ENCODE measurements at regions not wholly inside any gene's neighbourhood (a gene's known extent, or its start where the extent isn't known, plus 50 kb on each side); places are given as distances from the start of the nearest gene placed in this dataset.
A peak's percentile ranks its signal among the peaks of the same experiment; 100 is the strongest.

- Mint-ChIP-seq H3K9me3 (no peaks in the 10 kb centered on the region), H3K4me3 (no peak overlapping the region), H3K27me3 (peaks cover 20% of the 10 kb centered on the region), H3K4me1 (ENCODE audit: low read depth) (peaks cover 18% of the 10 kb centered on the region), H3K27ac (no peak overlapping the region), H3K36me3 (ENCODE audit: low read depth) (no peaks in the 10 kb centered on the region)
Observed at GRCh38 chr20:57998276-57998675, 230.2 kb downstream of the ANKRD60 start.

- Mint-ChIP-seq H3K9me3 (no peaks in the 10 kb centered on the region), H3K4me1 (ENCODE audit: low read depth) (peaks cover 18% of the 10 kb centered on the region), H3K4me3 (no peak overlapping the region), H3K27ac (peak overlapping the region; percentile 52), H3K27me3 (peaks cover 30% of the 10 kb centered on the region), H3K36me3 (ENCODE audit: low read depth) (no peaks in the 10 kb centered on the region)
Observed at GRCh38 chr20:57996936-57997890, 231.2 kb downstream of the ANKRD60 start.

GRCh38 chr20:57996465-57996864, 232.0 kb downstream of the ANKRD60 start:
- Mint-ChIP-seq H3K27ac (no peak overlapping the region), H3K4me1 (ENCODE audit: low read depth) (peaks cover 18% of the 10 kb centered on the region), H3K4me3 (no peak overlapping the region), H3K9me3 (no peaks in the 10 kb centered on the region), H3K27me3 (peaks cover 33% of the 10 kb centered on the region), H3K36me3 (ENCODE audit: low read depth) (no peaks in the 10 kb centered on the region)

- Mint-ChIP-seq H3K27me3 (peaks cover 35% of the 10 kb centered on the region), H3K4me3 (no peak overlapping the region), H3K36me3 (ENCODE audit: low read depth) (no peaks in the 10 kb centered on the region), H3K9me3 (no peaks in the 10 kb centered on the region), H3K4me1 (ENCODE audit: low read depth) (peaks cover 21% of the 10 kb centered on the region), H3K27ac (no peak overlapping the region)
Observed at GRCh38 chr20:57995381-57995977, 233.0 kb downstream of the ANKRD60 start.

- peaks cover 9% of the 10 kb centered on the region for H3K4me1 Mint-ChIP-seq (ENCODE audit: low read depth)
- no peaks in the 10 kb centered on the region for H3K36me3 Mint-ChIP-seq (ENCODE audit: low read depth)
- H3K27ac Mint-ChIP-seq: no peak overlapping the region
- no peaks in the 10 kb centered on the region for H3K9me3 Mint-ChIP-seq
- H3K27me3 Mint-ChIP-seq: peaks cover 46% of the 10 kb centered on the region
- H3K4me3 Mint-ChIP-seq: no peak overlapping the region
Observed at GRCh38 chr20:57993716-57994431, 234.6 kb downstream of the ANKRD60 start.

- peaks cover 30% of the 10 kb centered on the region for H3K27me3 Mint-ChIP-seq
- peak overlapping the region; percentile 28 for H3K27ac Mint-ChIP-seq
- H3K4me1 Mint-ChIP-seq (ENCODE audit: low read depth): peaks cover 4% of the 10 kb centered on the region
- H3K4me3 Mint-ChIP-seq: no peak overlapping the region
- H3K9me3 Mint-ChIP-seq: no peaks in the 10 kb centered on the region
- H3K36me3 Mint-ChIP-seq (ENCODE audit: low read depth): no peaks in the 10 kb centered on the region
Observed at GRCh38 chr20:57991211-57991881, 237.1 kb downstream of the ANKRD60 start.

- Mint-ChIP-seq H3K9me3 (no peaks in the 10 kb centered on the region), H3K4me3 (no peak overlapping the region), H3K27ac (no peak overlapping the region), H3K36me3 (ENCODE audit: low read depth) (no peaks in the 10 kb centered on the region), H3K27me3 (peaks cover 30% of the 10 kb centered on the region), H3K4me1 (ENCODE audit: low read depth) (peaks cover 4% of the 10 kb centered on the region)
Observed at GRCh38 chr20:57990396-57990987, 238.0 kb downstream of the ANKRD60 start.

GRCh38 chr20:57988828-57989227, 239.6 kb downstream of the ANKRD60 start:
- Mint-ChIP-seq H3K9me3 (no peaks in the 10 kb centered on the region), H3K27me3 (peaks cover 30% of the 10 kb centered on the region), H3K4me1 (ENCODE audit: low read depth) (peaks cover 4% of the 10 kb centered on the region), H3K27ac (no peak overlapping the region), H3K4me3 (no peak overlapping the region), H3K36me3 (ENCODE audit: low read depth) (no peaks in the 10 kb centered on the region)

GRCh38 chr20:57988422-57988821, 240.0 kb downstream of the ANKRD60 start:
- no peaks in the 10 kb centered on the region for H3K9me3 Mint-ChIP-seq
- H3K36me3 Mint-ChIP-seq (ENCODE audit: low read depth): no peaks in the 10 kb centered on the region
- peaks cover 30% of the 10 kb centered on the region for H3K27me3 Mint-ChIP-seq
- no peak overlapping the region for H3K4me3 Mint-ChIP-seq
- peaks cover 4% of the 10 kb centered on the region for H3K4me1 Mint-ChIP-seq (ENCODE audit: low read depth)
- H3K27ac Mint-ChIP-seq: no peak overlapping the region

GRCh38 chr20:57987659-57988058, 240.8 kb downstream of the ANKRD60 start:
- no peaks in the 10 kb centered on the region for H3K36me3 Mint-ChIP-seq (ENCODE audit: low read depth)
- peaks cover 24% of the 10 kb centered on the region for H3K27me3 Mint-ChIP-seq
- no peak overlapping the region for H3K27ac Mint-ChIP-seq
- no peak overlapping the region for H3K4me3 Mint-ChIP-seq
- peaks cover 4% of the 10 kb centered on the region for H3K4me1 Mint-ChIP-seq (ENCODE audit: low read depth)
- no peaks in the 10 kb centered on the region for H3K9me3 Mint-ChIP-seq

- H3K9me3 Mint-ChIP-seq: no peaks in the 10 kb centered on the region
- H3K4me3 Mint-ChIP-seq: no peak overlapping the region
- H3K27me3 Mint-ChIP-seq: peaks cover 17% of the 10 kb centered on the region
Observed at GRCh38 chr20:57986666-57987065, 241.8 kb downstream of the ANKRD60 start.

GRCh38 chr20:57985278-57985677, 243.2 kb downstream of the ANKRD60 start:
- Mint-ChIP-seq H3K4me1 (ENCODE audit: low read depth) (no peaks in the 10 kb centered on the region), H3K27ac (no peak overlapping the region), H3K27me3 (peaks cover 13% of the 10 kb centered on the region), H3K9me3 (no peaks in the 10 kb centered on the region), H3K36me3 (ENCODE audit: low read depth) (no peaks in the 10 kb centered on the region), H3K4me3 (no peak overlapping the region)

More at GRCh38 chr20:57986666-57987065, 241.8 kb downstream of the ANKRD60 start:
- Mint-ChIP-seq H3K4me1 (ENCODE audit: low read depth) (peaks cover 4% of the 10 kb centered on the region), H3K27ac (no peak overlapping the region), H3K36me3 (ENCODE audit: low read depth) (no peaks in the 10 kb centered on the region)

- Mint-ChIP-seq H3K4me3 (no peak overlapping the region), H3K36me3 (ENCODE audit: low read depth) (no peaks in the 10 kb centered on the region), H3K27me3 (peaks cover 4% of the 10 kb centered on the region), H3K9me3 (no peaks in the 10 kb centered on the region), H3K4me1 (ENCODE audit: low read depth) (no peaks in the 10 kb centered on the region), H3K27ac (no peak overlapping the region)
Observed at GRCh38 chr20:57983082-57983481, 245.4 kb downstream of the ANKRD60 start.

- Mint-ChIP-seq H3K9me3 (no peaks in the 10 kb centered on the region), H3K4me1 (ENCODE audit: low read depth) (no peaks in the 10 kb centered on the region), H3K27me3 (peaks cover 4% of the 10 kb centered on the region), H3K4me3 (no peak overlapping the region), H3K36me3 (ENCODE audit: low read depth) (no peaks in the 10 kb centered on the region), H3K27ac (no peak overlapping the region)
Observed at GRCh38 chr20:57980506-57980905, 247.9 kb downstream of the ANKRD60 start.
